NCI-H748 treated with DMSO at 0.1 percent for 48 hours (cell line): ENCODE measurements at regions not wholly inside any gene's neighbourhood (a gene's known extent, or its start where the extent isn't known, plus 50 kb on each side); places are given as distances from the start of the nearest gene placed in this dataset.

Experiments used
- DNase-seq: peaks from one replicate; lab custom pipeline; 2025; lab: John Stamatoyannopoulos, UW

- DNase-seq = no peak
Observed at GRCh38 chr3:70899816-70900215, 587.4 kb upstream of the MDFIC2 start.

GRCh38 chr3:70890020-70890394 lies 577.6 kb upstream of the MDFIC2 start:
- no peak for DNase-seq

- DNase-seq = no peak
Observed at GRCh38 chr3:70889162-70890019, 577.0 kb upstream of the MDFIC2 start.

- no peak for DNase-seq
Observed at GRCh38 chr3:70885636-70886035, 573.2 kb upstream of the MDFIC2 start.

GRCh38 chr3:70882104-70882503 lies 569.7 kb upstream of the MDFIC2 start:
- DNase-seq = no peak

GRCh38 chr3:70880421-70880820 lies 568.0 kb upstream of the MDFIC2 start:
- DNase-seq = no peak

- no peak for DNase-seq
Observed at GRCh38 chr3:70876154-70876553, 563.7 kb upstream of the MDFIC2 start.

- DNase-seq = no peak
Observed at GRCh38 chr3:70874196-70874595, 561.8 kb upstream of the MDFIC2 start.

GRCh38 chr3:70873686-70874085 lies 561.2 kb upstream of the MDFIC2 start:
- DNase-seq = no peak

GRCh38 chr3:70871909-70872656 lies 559.6 kb upstream of the MDFIC2 start:
- no peak for DNase-seq

GRCh38 chr3:70870576-70870975 lies 558.1 kb upstream of the MDFIC2 start:
- no peak for DNase-seq

- DNase-seq = no peak
Observed at GRCh38 chr3:70868561-70868960, 556.1 kb upstream of the MDFIC2 start.

GRCh38 chr3:70863049-70863448 lies 550.6 kb upstream of the MDFIC2 start:
- no peak for DNase-seq

- no peak for DNase-seq
Observed at GRCh38 chr3:70861855-70862254, 549.4 kb upstream of the MDFIC2 start.

- DNase-seq = no peak
Observed at GRCh38 chr3:70861234-70861633, 548.8 kb upstream of the MDFIC2 start.

- no peak for DNase-seq
Observed at GRCh38 chr3:70857916-70858315, 545.5 kb upstream of the MDFIC2 start.

GRCh38 chr3:70856414-70857162 lies 544.1 kb upstream of the MDFIC2 start:
- no peak for DNase-seq

GRCh38 chr3:70855149-70855548 lies 542.7 kb upstream of the MDFIC2 start:
- DNase-seq = no peak

- no peak for DNase-seq
Observed at GRCh38 chr3:70854108-70854507, 541.7 kb upstream of the MDFIC2 start.

GRCh38 chr3:70853161-70853944 lies 540.9 kb upstream of the MDFIC2 start:
- DNase-seq = no peak

- DNase-seq = no peak
Observed at GRCh38 chr3:70849911-70850699, 537.7 kb upstream of the MDFIC2 start.
